ENCODE measurements at regions not wholly inside any gene's neighbourhood (a gene's known extent, or its start where the extent isn't known, plus 50 kb on each side); places are given as distances from the start of the nearest gene placed in this dataset.

- H3K27ac ChIP-seq (ENCODE audit: low read depth, low read length, poor library complexity, severe bottlenecking) = no peak overlapping the region
- H4K20me1 ChIP-seq (ENCODE audit: insufficient read depth, low read length) = no peaks in the 10 kb centered on the region
- no peaks in the 10 kb centered on the region for H3K79me2 ChIP-seq (ENCODE audit: insufficient read depth, low read length)
- H3K36me3 ChIP-seq (ENCODE audit: insufficient read depth, low read length) = peaks cover 4% of the 10 kb centered on the region; the same call in 1 of the 2 replicates
- no peak overlapping the region for H2AFZ ChIP-seq (ENCODE audit: low read length)
- TF ChIP-seq CTCF (IDR thresholded peaks at IDR 0.05; ENCODE audit: low read length) = no peak
- TF ChIP-seq EZH2 (IDR thresholded peaks at IDR 0.05; ENCODE audit: borderline replicate concordance, low read length) = no peak
- H3K4me3 ChIP-seq (ENCODE audit: low read depth, low read length, poor library complexity, severe bottlenecking) = no peak overlapping the region
- H3F3A ChIP-seq (ENCODE audit: insufficient read depth, low read length) = no peaks in the 10 kb centered on the region
- no peaks in the 10 kb centered on the region for H3K9me3 ChIP-seq (ENCODE audit: low read length)
- no peaks in the 10 kb centered on the region for H3K27me3 ChIP-seq (ENCODE audit: insufficient read depth, low read length)
- no peak overlapping the region for H3K4me2 ChIP-seq (ENCODE audit: low read length)
- H3K9ac ChIP-seq (ENCODE audit: low read length) = no peak overlapping the region
- no peaks in the 10 kb centered on the region for H3K9me2 ChIP-seq (ENCODE audit: low read depth, low read length)
- peaks cover 35% of the 10 kb centered on the region for H3K4me1 ChIP-seq (ENCODE audit: insufficient read depth, low read length, severe bottlenecking)
Measured at GRCh38 chrX:9149501-9150245, 115.7 kb upstream of the FAM9B start.

GRCh38 chrX:9151772-9152307, 117.9 kb upstream of the FAM9B start:
- no peak overlapping the region for H2AFZ ChIP-seq (ENCODE audit: low read length)
- peaks cover 18% of the 10 kb centered on the region; the same call in 1 of the 2 replicates for H3K36me3 ChIP-seq (ENCODE audit: insufficient read depth, low read length)
- no peak overlapping the region for H3K4me2 ChIP-seq (ENCODE audit: low read length)
- no peak overlapping the region for H3K9ac ChIP-seq (ENCODE audit: low read length)
- no peaks in the 10 kb centered on the region for H4K20me1 ChIP-seq (ENCODE audit: insufficient read depth, low read length)
- no peaks in the 10 kb centered on the region for H3K27me3 ChIP-seq (ENCODE audit: insufficient read depth, low read length)
- H3K9me2 ChIP-seq (ENCODE audit: low read depth, low read length) = no peaks in the 10 kb centered on the region
- no peaks in the 10 kb centered on the region for H3F3A ChIP-seq (ENCODE audit: insufficient read depth, low read length)
- no peaks in the 10 kb centered on the region for H3K9me3 ChIP-seq (ENCODE audit: low read length)
- H3K4me1 ChIP-seq (ENCODE audit: insufficient read depth, low read length, severe bottlenecking) = peaks cover 30% of the 10 kb centered on the region
- H3K4me3 ChIP-seq (ENCODE audit: low read depth, low read length, poor library complexity, severe bottlenecking) = no peak overlapping the region
- H3K27ac ChIP-seq (ENCODE audit: low read depth, low read length, poor library complexity, severe bottlenecking) = no peak overlapping the region
- no peaks in the 10 kb centered on the region for H3K79me2 ChIP-seq (ENCODE audit: insufficient read depth, low read length)
- TF ChIP-seq EZH2 (IDR thresholded peaks at IDR 0.05; ENCODE audit: borderline replicate concordance, low read length) (no peak), CTCF (IDR thresholded peaks at IDR 0.05; ENCODE audit: low read length) (no peak)

- no peaks in the 10 kb centered on the region for H3K9me2 ChIP-seq (ENCODE audit: low read depth, low read length)
- H3K4me3 ChIP-seq (ENCODE audit: low read depth, low read length, poor library complexity, severe bottlenecking) = no peak overlapping the region
- no peaks in the 10 kb centered on the region for H3K79me2 ChIP-seq (ENCODE audit: insufficient read depth, low read length)
- no peak overlapping the region for H3K27ac ChIP-seq (ENCODE audit: low read depth, low read length, poor library complexity, severe bottlenecking)
- H3K27me3 ChIP-seq (ENCODE audit: insufficient read depth, low read length) = no peaks in the 10 kb centered on the region
- H3K36me3 ChIP-seq (ENCODE audit: insufficient read depth, low read length) = peaks cover 18% of the 10 kb centered on the region; the same call in 1 of the 2 replicates
- no peaks in the 10 kb centered on the region for H3F3A ChIP-seq (ENCODE audit: insufficient read depth, low read length)
- no peak overlapping the region for H3K9ac ChIP-seq (ENCODE audit: low read length)
- TF ChIP-seq EZH2 (IDR thresholded peaks at IDR 0.05; ENCODE audit: borderline replicate concordance, low read length) = no peak
- no peak for TF ChIP-seq CTCF (IDR thresholded peaks at IDR 0.05; ENCODE audit: low read length)
- H4K20me1 ChIP-seq (ENCODE audit: insufficient read depth, low read length) = no peaks in the 10 kb centered on the region
- H3K4me1 ChIP-seq (ENCODE audit: insufficient read depth, low read length, severe bottlenecking) = peaks cover 27% of the 10 kb centered on the region
- no peak overlapping the region for H3K4me2 ChIP-seq (ENCODE audit: low read length)
- H2AFZ ChIP-seq (ENCODE audit: low read length) = no peak overlapping the region
- H3K9me3 ChIP-seq (ENCODE audit: low read length) = no peaks in the 10 kb centered on the region
Measured at GRCh38 chrX:9153300-9153699, 119.4 kb upstream of the FAM9B start.

Measured in OCI-LY1 (cell line).